ENCODE measurements at regions not wholly inside any gene's neighbourhood (a gene's known extent, or its start where the extent isn't known, plus 50 kb on each side); places are given as distances from the start of the nearest gene placed in this dataset.
A peak's percentile ranks its signal among the peaks of the same experiment; 100 is the strongest.
"Not testable (repeated sequence)": the region's sequence is repeated elsewhere in the genome, so short reads cannot be mapped to it uniquely, and the experiment has no call there.

GRCh38 chr22:22371031-22371541, 126.5 kb downstream of the VPREB1 start:
- peak in 10 of 58 donors; percentile 6 to 53 (median 20) for DNase-seq

GRCh38 chr22:22372086-22372485, 127.5 kb downstream of the VPREB1 start:
- DNase-seq: no peak

- DNase-seq: no peak
Measured at GRCh38 chr22:22374163-22374562, 129.6 kb downstream of the VPREB1 start.

GRCh38 chr22:22374579-22374978, 130.0 kb downstream of the VPREB1 start:
- DNase-seq: no peak

- DNase-seq: no peak
Measured at GRCh38 chr22:22375576-22376351, 131.2 kb downstream of the VPREB1 start.

GRCh38 chr22:22376352-22376706, 131.7 kb downstream of the VPREB1 start:
- DNase-seq: no peak

- not testable (repeated sequence) for DNase-seq
Measured at GRCh38 chr22:22376884-22377283, 131.7 kb downstream of the ZNF280B start.

- no peak for DNase-seq
Measured at GRCh38 chr22:22377335-22377734, 131.2 kb downstream of the ZNF280B start.

- DNase-seq: no peak
Measured at GRCh38 chr22:22378446-22379415, 129.8 kb downstream of the ZNF280B start.

GRCh38 chr22:22380098-22381030, 128.2 kb downstream of the ZNF280B start:
- DNase-seq: no peak

GRCh38 chr22:22381292-22381691, 127.2 kb downstream of the ZNF280B start:
- not testable (repeated sequence) for DNase-seq

GRCh38 chr22:22384267-22384666, 124.3 kb downstream of the ZNF280B start:
- DNase-seq: no peak

GRCh38 chr22:22384668-22385244, 123.8 kb downstream of the ZNF280B start:
- no peak for DNase-seq

GRCh38 chr22:22386602-22387385, 121.7 kb downstream of the ZNF280B start:
- DNase-seq: no peak

- no peak for DNase-seq
Measured at GRCh38 chr22:22387386-22387736, 121.2 kb downstream of the ZNF280B start.

- DNase-seq: no peak
Measured at GRCh38 chr22:22388090-22388489, 120.5 kb downstream of the ZNF280B start.

- no peak for DNase-seq
Measured at GRCh38 chr22:22388494-22388893, 120.0 kb downstream of the ZNF280B start.

- no peak for DNase-seq
Measured at GRCh38 chr22:22389467-22389866, 119.1 kb downstream of the ZNF280B start.

- DNase-seq: no peak
Measured at GRCh38 chr22:22390989-22391388, 117.6 kb downstream of the ZNF280B start.

- no peak for DNase-seq
Measured at GRCh38 chr22:22391543-22391942, 117.0 kb downstream of the ZNF280B start.
